Tibial artery (tissue), 4 donors: ENCODE measurements at regions not wholly inside any gene's neighbourhood (a gene's known extent, or its start where the extent isn't known, plus 50 kb on each side); places are given as distances from the start of the nearest gene placed in this dataset.

Source experiments
- DNase-seq, 2 donors: peaks; one replicate each; pipeline ENCODE4 v3.0.0-alpha.2; 2019
- H3K27ac ChIP-seq, 2 donors: fragments of 200-600 bp; sonication (generic) in 1 of 2; 1 replicate in 1 of 2; 2 replicates in 1 of 2; pipeline ENCODE4 v1.5.1; 2018 to 2019; ENCODE audit warnings: mild to moderate bottlenecking in 1 of 2
- H3K27me3 ChIP-seq, 2 donors: fragments of 200-600 bp; sonication (generic) in 1 of 2; one replicate each; pipeline versions ENCODE4 v1.5.1 to v1.6.0; 2016 to 2019
- H3K36me3 ChIP-seq, 3 donors: fragments of 200-600 bp; sonication (generic) in 2 of 3; one replicate each; pipeline ENCODE4 v1.5.1; 2016 to 2019; ENCODE audit warnings: mild to moderate bottlenecking in 2 of 3
- H3K4me1 ChIP-seq, 4 donors: fragments of 200-600 bp; sonication (generic) in 2 of 4; 1 replicate in 3 of 4; 2 replicates in 1 of 4; pipeline ENCODE4 v1.5.1; 2016 to 2019
- H3K4me3 ChIP-seq, 2 donors: fragments of 200-600 bp; sonication (generic) in 1 of 2; 1 replicate in 1 of 2; 2 replicates in 1 of 2; pipeline ENCODE4 v1.5.1; 2018 to 2019; ENCODE audit warnings: mild to moderate bottlenecking in 2 of 2
- H3K9me3 ChIP-seq, 3 donors: fragments of 200-600 bp; sonication (generic) in 1 of 3; one replicate each; pipeline ENCODE4 v1.5.1; 2016 to 2019
- intact Hi-C: fragments of 100-400 bp; cut with DNase I; formaldehyde crosslinking; loops from one replicate; pipeline ENCODE4 v1.15.0; 2023; ENCODE audit warnings: low total_unique reads
- TF ChIP-seq, protein P1 (sequence below), 2 experiments: fragments of 200-600 bp in 1 of 2; fragments of 450-650 bp in 1 of 2; IDR thresholded peaks; one replicate each; pipeline ENCODE4 v1.5.1; 2017 to 2019; ENCODE audit warnings: antibody characterized with exemption in 2 of 2, mild to moderate bottlenecking in 1 of 2, moderate library complexity in 1 of 2

DNA sequence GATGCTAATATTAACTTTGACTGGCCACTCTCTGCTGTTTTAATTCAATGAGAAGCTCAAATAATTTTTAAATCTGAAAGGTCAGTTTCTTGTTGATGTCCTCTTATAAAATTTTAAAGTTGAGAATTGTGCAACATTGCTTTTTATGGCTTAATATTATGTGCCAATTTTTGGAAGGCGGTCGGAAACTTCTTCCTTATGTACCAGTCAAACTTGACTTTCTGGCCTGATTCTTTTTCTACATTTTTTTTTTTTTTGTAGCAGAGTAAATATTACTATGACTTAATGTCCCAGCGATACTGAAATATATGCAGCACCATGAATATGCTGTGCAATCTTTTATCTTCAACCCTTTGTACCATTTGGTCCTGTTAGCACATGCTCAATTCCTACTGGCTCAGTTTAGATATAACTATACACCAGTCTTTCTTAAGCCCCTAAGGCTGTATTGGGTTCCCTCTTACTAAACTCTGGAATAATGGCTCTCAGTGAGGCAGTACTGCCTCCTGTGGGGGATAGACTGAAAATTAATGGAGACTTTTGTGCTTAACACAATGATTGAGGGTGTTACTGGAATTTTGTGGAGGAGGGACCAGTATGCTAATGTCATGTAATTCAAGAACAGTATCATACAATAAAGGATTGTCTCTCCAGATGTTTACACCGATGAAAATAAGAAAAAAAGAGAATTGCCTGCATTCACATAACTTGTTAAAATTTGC, 156.4 kb upstream of the SYNCRIP start:
- Histone ChIP-seq H3K27me3 (no peaks in the 10 kb centered on the region), H3K4me1 (peaks cover 0 to 4% (median 2%) of the 10 kb centered on the region in 4 donors), H3K4me3 (no peak overlapping the region), H3K36me3 (no peaks in the 10 kb centered on the region), H3K9me3 (no peaks in the 10 kb centered on the region), H3K27ac (no peak overlapping the region)
- no peak for DNase-seq
- TF ChIP-seq, protein P1, sequence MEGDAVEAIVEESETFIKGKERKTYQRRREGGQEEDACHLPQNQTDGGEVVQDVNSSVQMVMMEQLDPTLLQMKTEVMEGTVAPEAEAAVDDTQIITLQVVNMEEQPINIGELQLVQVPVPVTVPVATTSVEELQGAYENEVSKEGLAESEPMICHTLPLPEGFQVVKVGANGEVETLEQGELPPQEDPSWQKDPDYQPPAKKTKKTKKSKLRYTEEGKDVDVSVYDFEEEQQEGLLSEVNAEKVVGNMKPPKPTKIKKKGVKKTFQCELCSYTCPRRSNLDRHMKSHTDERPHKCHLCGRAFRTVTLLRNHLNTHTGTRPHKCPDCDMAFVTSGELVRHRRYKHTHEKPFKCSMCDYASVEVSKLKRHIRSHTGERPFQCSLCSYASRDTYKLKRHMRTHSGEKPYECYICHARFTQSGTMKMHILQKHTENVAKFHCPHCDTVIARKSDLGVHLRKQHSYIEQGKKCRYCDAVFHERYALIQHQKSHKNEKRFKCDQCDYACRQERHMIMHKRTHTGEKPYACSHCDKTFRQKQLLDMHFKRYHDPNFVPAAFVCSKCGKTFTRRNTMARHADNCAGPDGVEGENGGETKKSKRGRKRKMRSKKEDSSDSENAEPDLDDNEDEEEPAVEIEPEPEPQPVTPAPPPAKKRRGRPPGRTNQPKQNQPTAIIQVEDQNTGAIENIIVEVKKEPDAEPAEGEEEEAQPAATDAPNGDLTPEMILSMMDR (IDR thresholded peaks at IDR 0.05), result no peak
- intact Hi-C loops, result no loop called here

DNA sequence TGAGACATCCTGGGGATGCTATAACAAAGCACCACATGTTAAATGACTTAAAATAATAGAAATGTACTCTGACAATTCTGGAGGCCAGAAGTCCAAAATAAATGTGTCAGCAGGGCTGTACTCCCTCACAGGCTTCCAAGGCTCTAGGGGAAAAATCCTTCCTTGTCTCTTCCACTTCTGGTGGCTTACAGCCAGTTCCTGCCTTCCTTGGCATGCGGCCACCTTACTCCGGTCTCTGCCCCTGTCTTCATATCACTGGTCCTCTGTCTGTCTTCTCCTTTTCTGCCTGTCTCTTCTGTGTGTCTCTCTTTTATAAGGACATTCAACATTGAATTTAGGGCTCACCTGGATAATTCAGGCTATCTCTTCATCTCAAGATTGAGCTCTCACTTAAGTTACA, 155.3 kb upstream of the SYNCRIP start:
- Histone ChIP-seq H3K27me3 (no peaks in the 10 kb centered on the region), H3K27ac (no peak overlapping the region), H3K4me1 (peaks cover 0 to 4% (median 2%) of the 10 kb centered on the region in 4 donors), H3K4me3 (no peak overlapping the region), H3K36me3 (no peaks in the 10 kb centered on the region), H3K9me3 (no peaks in the 10 kb centered on the region)
- DNase-seq, result no peak
- TF ChIP-seq, protein P1 (IDR thresholded peaks at IDR 0.05), result no peak
- intact Hi-C loops, result no loop called here

DNA sequence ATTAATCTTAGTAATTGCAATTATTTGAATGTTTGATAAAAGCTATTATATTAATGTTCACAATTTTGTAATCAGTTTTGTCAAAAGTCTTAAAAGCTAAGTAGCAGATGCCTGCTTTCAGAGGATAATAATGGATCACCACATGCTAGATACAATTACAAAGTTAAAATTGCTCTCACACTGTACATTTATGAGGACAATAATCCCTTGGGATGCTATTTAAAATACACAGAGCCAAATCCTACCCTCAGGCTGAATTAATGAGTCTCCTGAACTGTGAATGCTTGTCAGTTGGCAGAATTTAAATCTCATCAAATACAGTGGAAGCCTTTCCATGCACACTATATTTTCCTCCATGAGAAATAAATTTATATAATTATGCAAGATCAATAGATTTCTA, 153.3 kb upstream of the SYNCRIP start:
- Histone ChIP-seq H3K27ac (no peak overlapping the region), H3K36me3 (no peaks in the 10 kb centered on the region), H3K9me3 (peaks cover 0 to 2% (median under 1%) of the 10 kb centered on the region in 3 donors), H3K4me1 (peaks cover 0 to 4% (median 2%) of the 10 kb centered on the region in 4 donors), H3K4me3 (no peak overlapping the region), H3K27me3 (no peaks in the 10 kb centered on the region)
- no peak for DNase-seq
- intact Hi-C loops, result no loop called here
- TF ChIP-seq, protein P1 (IDR thresholded peaks at IDR 0.05), result no peak

DNA sequence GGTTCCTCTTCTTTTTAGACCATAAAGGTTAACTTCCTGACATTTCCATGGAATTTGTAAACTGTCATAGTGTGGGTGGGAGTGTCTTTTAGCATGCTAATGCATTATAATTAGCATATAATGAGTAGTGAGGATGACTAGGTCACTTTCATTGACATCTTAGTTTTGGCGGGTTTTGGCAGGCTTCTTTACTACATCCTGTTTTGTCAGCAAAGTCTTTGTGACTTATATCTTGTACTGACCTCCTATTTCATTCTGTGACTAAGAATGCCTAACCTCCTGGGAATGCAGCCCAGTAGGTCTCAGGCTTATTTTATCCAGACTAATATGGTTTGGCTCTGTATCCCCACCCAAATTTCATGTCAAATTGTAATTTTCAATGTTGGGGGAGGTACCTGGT, 149.6 kb upstream of the SYNCRIP start:
- Histone ChIP-seq H3K9me3 (peaks cover 0 to 3% (median 2%) of the 10 kb centered on the region in 3 donors), H3K4me1 (no peaks in the 10 kb centered on the region), H3K4me3 (no peak overlapping the region), H3K27ac (no peak overlapping the region), H3K36me3 (no peaks in the 10 kb centered on the region), H3K27me3 (no peaks in the 10 kb centered on the region)
- DNase-seq, result no peak
- intact Hi-C loops, result no loop called here
- TF ChIP-seq, protein P1 (IDR thresholded peaks at IDR 0.05), result no peak

DNA sequence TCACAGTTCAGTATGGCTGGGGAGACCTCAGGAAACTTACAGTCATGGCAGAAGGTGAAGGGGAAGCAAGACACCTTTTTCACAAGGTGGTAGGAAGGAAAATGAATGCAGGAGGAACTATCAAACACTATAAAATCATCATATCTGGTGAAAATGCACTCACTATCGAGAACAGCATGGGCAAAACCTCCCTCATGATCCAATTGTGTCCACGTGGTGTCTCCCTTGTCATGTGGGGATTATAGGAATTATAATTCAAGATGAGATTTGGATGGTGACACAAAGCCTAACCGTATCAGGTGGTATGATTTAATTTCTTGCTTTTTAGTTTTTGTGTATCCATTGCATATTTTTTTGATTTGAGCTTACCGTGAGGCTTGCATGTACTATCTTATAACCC, 133.2 kb upstream of the SYNCRIP start:
- Histone ChIP-seq H3K27ac (no peak overlapping the region), H3K4me1 (peaks cover 0 to 8% (median 0%) of the 10 kb centered on the region in 4 donors), H3K9me3 (peaks cover 0 to 5% (median 0%) of the 10 kb centered on the region in 3 donors), H3K4me3 (no peak overlapping the region), H3K36me3 (no peaks in the 10 kb centered on the region), H3K27me3 (no peaks in the 10 kb centered on the region)
- intact Hi-C loops, result no loop called here
- TF ChIP-seq, protein P1 (IDR thresholded peaks at IDR 0.05), result no peak
- DNase-seq, result no peak
